ENCODE measurements at regions not wholly inside any gene's neighbourhood (a gene's known extent, or its start where the extent isn't known, plus 50 kb on each side); places are given as distances from the start of the nearest gene placed in this dataset.

DNA sequence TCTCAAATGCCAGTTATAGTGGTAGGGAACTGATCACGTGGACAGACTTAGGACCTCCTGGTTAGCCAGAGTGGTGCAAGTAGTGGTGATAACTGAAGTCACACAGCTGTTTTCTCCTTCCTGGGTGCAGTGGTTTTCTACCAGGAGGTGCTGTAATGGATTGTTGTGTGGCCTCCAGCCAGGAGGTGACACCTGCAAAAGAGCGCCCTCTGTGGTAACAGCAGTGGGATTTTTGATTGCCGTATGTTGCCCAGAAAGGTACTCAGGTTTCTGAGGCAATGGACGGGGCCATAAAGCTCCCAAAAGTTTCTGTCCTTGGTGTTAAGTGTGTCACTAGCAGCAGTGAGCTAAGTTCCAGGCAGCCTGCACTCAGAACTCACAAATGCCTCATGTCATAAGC lies 1358.1 kb upstream of the DDX18 start:
- peaks cover 0 to 13% (median 0%) of the 10 kb centered on the region in 3 donors for H3K9me3 ChIP-seq (ENCODE audit: control insufficient read depth in 2 of 3, insufficient read depth in 1 of 3, low read length in 3 of 3)
- FAIRE-seq, result no peak
- DNase-seq, result no peak
- intact Hi-C loops (cut with DNase I), result no loop called here
- no peaks in the 10 kb centered on the region for H3K27me3 ChIP-seq (ENCODE audit: control insufficient read depth, insufficient read depth, low read length)
- no peak overlapping the region for H3K9ac ChIP-seq (ENCODE audit: low read length in 3 of 3)
- H3K4me1 ChIP-seq (ENCODE audit: control insufficient read depth in 2 of 3, insufficient read depth in 2 of 3, low read depth in 1 of 3, low read length in 3 of 3), result no peaks in the 10 kb centered on the region
- no peak overlapping the region for H3K27ac ChIP-seq (ENCODE audit: low read depth in 2 of 2, low read length in 2 of 2)
- no peak overlapping the region for H3K4me3 ChIP-seq (ENCODE audit: low read length in 3 of 3)
- TF ChIP-seq, protein P1, sequence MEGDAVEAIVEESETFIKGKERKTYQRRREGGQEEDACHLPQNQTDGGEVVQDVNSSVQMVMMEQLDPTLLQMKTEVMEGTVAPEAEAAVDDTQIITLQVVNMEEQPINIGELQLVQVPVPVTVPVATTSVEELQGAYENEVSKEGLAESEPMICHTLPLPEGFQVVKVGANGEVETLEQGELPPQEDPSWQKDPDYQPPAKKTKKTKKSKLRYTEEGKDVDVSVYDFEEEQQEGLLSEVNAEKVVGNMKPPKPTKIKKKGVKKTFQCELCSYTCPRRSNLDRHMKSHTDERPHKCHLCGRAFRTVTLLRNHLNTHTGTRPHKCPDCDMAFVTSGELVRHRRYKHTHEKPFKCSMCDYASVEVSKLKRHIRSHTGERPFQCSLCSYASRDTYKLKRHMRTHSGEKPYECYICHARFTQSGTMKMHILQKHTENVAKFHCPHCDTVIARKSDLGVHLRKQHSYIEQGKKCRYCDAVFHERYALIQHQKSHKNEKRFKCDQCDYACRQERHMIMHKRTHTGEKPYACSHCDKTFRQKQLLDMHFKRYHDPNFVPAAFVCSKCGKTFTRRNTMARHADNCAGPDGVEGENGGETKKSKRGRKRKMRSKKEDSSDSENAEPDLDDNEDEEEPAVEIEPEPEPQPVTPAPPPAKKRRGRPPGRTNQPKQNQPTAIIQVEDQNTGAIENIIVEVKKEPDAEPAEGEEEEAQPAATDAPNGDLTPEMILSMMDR (IDR thresholded peaks at IDR 0.05; ENCODE audit: borderline replicate concordance, extremely low read depth, insufficient read depth), result no peak
- no peaks in the 10 kb centered on the region for H3K36me3 ChIP-seq (ENCODE audit: control insufficient read depth in 2 of 3, insufficient read depth in 3 of 3, low read length in 3 of 3)

DNA sequence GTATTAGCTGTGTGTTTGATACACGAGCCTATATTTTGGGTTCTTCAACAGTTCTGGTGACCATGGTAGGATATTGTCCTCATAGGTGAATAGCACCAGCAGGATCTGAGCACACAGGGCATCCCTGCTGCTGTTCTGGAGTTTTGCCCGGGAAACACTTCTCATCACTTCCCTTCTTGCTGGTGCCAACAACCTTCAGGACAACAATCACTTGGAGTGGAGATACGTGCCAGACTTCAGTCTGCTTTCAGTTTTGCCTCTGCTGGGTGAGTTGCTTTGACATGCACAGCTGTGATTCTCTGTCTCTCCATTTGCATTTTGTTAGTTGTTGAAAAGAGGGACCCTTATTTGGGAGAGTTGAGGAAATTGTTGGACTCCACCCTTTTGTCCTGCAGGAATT lies 1347.2 kb upstream of the DDX18 start:
- H3K36me3 ChIP-seq (ENCODE audit: control insufficient read depth in 2 of 3, insufficient read depth in 3 of 3, low read length in 3 of 3), result no peaks in the 10 kb centered on the region
- no peaks in the 10 kb centered on the region for H3K4me1 ChIP-seq (ENCODE audit: control insufficient read depth in 2 of 3, insufficient read depth in 2 of 3, low read depth in 1 of 3, low read length in 3 of 3)
- no peaks in the 10 kb centered on the region for H3K27me3 ChIP-seq (ENCODE audit: control insufficient read depth, insufficient read depth, low read length)
- DNase-seq (no peak), FAIRE-seq (no peak)
- TF ChIP-seq, protein P1 (IDR thresholded peaks at IDR 0.05; ENCODE audit: borderline replicate concordance, extremely low read depth, insufficient read depth), result no peak
- intact Hi-C loops (cut with DNase I), result no loop called here
- no peak overlapping the region for H3K9ac ChIP-seq (ENCODE audit: low read length in 3 of 3)
- no peak overlapping the region for H3K27ac ChIP-seq (ENCODE audit: low read depth in 2 of 2, low read length in 2 of 2)
- no peak overlapping the region for H3K4me3 ChIP-seq (ENCODE audit: low read length in 3 of 3)
- no peaks in the 10 kb centered on the region for H3K9me3 ChIP-seq (ENCODE audit: control insufficient read depth in 2 of 3, insufficient read depth in 1 of 3, low read length in 3 of 3)

DNA sequence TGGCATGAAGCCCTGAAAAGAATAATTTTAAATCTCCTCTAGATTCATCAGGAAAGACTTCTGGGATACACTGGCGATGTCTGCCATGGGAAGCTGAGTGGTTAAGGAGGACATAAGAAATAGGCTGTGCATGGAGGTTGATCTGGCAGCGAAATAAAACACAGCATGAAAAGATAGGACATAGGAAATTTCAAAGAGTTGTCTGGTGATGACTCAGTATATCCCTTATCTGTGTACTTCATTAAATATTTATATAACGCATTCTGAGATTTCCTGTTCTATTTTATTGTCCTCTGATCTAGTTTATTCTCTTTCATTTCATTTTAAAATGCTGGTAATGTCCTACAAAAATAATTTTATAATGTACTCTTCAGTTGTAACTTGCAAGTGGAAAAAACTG lies 1337.3 kb upstream of the DDX18 start:
- intact Hi-C loops (cut with DNase I), result no loop called here
- no peak overlapping the region for H3K27ac ChIP-seq (ENCODE audit: low read depth in 2 of 2, low read length in 2 of 2)
- TF ChIP-seq, protein P1 (IDR thresholded peaks at IDR 0.05; ENCODE audit: borderline replicate concordance, extremely low read depth, insufficient read depth), result no peak
- H3K4me1 ChIP-seq (ENCODE audit: control insufficient read depth in 2 of 3, insufficient read depth in 2 of 3, low read depth in 1 of 3, low read length in 3 of 3), result no peaks in the 10 kb centered on the region
- H3K9ac ChIP-seq (ENCODE audit: low read length in 3 of 3), result no peak overlapping the region
- no peak for FAIRE-seq
- H3K4me3 ChIP-seq (ENCODE audit: low read length in 3 of 3), result no peak overlapping the region
- DNase-seq, result no peak
- no peaks in the 10 kb centered on the region for H3K27me3 ChIP-seq (ENCODE audit: control insufficient read depth, insufficient read depth, low read length)
- H3K36me3 ChIP-seq (ENCODE audit: control insufficient read depth in 2 of 3, insufficient read depth in 3 of 3, low read length in 3 of 3), result no peaks in the 10 kb centered on the region
- no peaks in the 10 kb centered on the region for H3K9me3 ChIP-seq (ENCODE audit: control insufficient read depth in 2 of 3, insufficient read depth in 1 of 3, low read length in 3 of 3)

DNA sequence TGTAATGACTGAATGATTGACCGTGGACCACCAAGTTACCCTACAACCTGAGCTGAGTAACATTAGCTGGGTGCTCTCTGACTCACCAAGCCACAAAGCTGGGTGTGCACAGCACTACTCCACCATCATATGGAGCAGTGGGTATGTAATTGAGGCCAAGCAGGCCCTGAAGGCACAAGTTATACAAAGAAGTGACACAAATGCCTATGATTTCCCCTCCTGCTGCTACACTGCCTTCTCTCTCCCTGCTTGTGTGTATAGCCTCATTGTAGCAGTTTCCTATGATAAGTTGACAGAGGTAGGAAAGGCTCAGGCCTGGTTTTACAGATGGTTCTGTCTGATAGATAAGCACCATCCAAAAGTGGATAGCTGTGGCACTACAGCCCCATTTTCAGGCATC lies 1327.2 kb upstream of the DDX18 start:
- no peak overlapping the region for H3K9ac ChIP-seq (ENCODE audit: low read length in 3 of 3)
- intact Hi-C loops (cut with DNase I), result no loop called here
- DNase-seq (no peak), FAIRE-seq (no peak)
- no peak overlapping the region for H3K27ac ChIP-seq (ENCODE audit: low read depth in 2 of 2, low read length in 2 of 2)
- no peaks in the 10 kb centered on the region for H3K36me3 ChIP-seq (ENCODE audit: control insufficient read depth in 2 of 3, insufficient read depth in 3 of 3, low read length in 3 of 3)
- H3K4me3 ChIP-seq (ENCODE audit: low read length in 3 of 3), result no peak overlapping the region
- no peaks in the 10 kb centered on the region for H3K4me1 ChIP-seq (ENCODE audit: control insufficient read depth in 2 of 3, insufficient read depth in 2 of 3, low read depth in 1 of 3, low read length in 3 of 3)
- no peaks in the 10 kb centered on the region for H3K27me3 ChIP-seq (ENCODE audit: control insufficient read depth, insufficient read depth, low read length)
- H3K9me3 ChIP-seq (ENCODE audit: control insufficient read depth in 2 of 3, insufficient read depth in 1 of 3, low read length in 3 of 3), result peaks cover 0 to 4% (median 2%) of the 10 kb centered on the region in 3 donors
- TF ChIP-seq, protein P1 (IDR thresholded peaks at IDR 0.05; ENCODE audit: borderline replicate concordance, extremely low read depth, insufficient read depth), result no peak

All from kidney (tissue), 13 donors.